SHP77 treated with DMSO at 0.1 percent for 48 hours (cell line): ENCODE measurements at regions not wholly inside any gene's neighbourhood (a gene's known extent, or its start where the extent isn't known, plus 50 kb on each side); places are given as distances from the start of the nearest gene placed in this dataset.
A peak's percentile ranks its signal among the peaks of the same experiment; 100 is the strongest.

Source experiments
- DNase-seq: peaks from one replicate; lab custom pipeline; 2025; lab: John Stamatoyannopoulos, UW

DNA sequence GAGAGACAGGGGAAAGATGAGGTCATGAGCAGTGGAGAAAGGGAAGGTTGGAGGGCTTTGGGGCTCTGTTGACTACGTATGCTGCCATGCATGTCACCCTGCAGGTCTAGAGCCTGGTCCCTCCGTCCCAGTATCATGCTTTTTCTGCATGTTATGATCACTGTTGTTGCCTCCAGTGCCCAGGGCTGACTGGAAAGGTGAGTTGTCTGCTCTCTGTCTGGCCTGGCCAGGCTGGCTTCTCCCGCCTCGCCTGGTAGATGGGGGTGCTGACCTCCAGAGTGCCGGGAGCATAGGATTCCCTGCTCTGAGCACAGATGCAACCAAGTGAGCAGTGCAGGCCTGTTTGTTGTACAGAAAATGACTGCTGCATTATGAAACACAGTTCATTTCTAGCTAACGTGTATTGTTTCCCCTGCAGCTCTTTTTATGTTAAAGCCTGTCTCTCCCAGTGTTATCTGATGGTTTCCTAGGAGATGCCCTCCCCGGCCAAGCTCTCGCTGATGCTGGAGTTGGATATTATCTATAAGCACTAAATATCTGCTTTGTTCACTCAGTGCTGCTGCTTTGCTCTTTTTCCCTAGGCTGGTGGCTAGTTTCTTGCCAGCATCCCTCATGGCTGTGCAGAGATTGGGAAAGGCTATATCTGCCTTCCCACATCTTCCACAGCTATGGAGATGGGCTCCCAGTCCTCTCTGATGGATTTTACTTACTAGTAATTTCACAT is 158.2 kb downstream of the TDRD15 start:
- no peak for DNase-seq

DNA sequence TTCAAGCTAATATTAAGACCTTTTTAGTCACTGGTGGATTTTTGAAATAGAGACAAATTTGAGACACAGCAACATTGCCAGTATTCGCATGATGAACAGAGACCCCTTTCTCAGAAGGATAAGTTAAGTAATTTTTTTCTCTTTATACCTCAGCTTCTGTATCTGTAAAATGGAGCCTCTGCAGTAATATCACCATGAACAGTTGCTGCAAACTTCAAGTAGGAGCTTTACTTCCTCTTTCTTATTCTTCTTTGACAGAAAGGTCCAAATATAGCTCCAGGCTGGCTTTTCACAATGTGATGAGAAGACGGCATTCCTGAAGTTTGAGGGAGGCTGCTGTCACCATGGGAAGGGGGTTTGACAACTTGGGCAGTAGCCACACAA is 158.7 kb downstream of the TDRD15 start:
- DNase-seq: no peak

DNA sequence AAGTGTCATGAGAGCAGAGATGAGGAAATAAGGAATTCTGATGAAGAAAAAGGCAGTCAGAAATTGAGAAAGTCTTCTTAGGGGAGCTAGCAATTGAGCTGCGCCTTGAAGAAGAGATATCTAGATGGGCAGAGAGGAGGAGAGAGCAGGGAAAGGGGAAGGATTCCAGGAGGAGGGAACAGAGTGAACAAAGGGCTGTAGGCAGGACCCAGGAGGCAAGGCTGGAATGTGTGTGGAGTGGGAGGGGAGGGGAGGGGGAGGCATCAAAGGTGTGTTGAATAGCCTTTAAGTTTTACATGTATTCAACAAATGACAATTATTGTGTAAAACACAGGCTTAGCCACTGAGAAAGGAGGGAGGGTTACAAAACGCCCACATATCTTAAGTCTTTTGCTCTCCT is 164.5 kb downstream of the TDRD15 start:
- DNase-seq: no peak

DNA sequence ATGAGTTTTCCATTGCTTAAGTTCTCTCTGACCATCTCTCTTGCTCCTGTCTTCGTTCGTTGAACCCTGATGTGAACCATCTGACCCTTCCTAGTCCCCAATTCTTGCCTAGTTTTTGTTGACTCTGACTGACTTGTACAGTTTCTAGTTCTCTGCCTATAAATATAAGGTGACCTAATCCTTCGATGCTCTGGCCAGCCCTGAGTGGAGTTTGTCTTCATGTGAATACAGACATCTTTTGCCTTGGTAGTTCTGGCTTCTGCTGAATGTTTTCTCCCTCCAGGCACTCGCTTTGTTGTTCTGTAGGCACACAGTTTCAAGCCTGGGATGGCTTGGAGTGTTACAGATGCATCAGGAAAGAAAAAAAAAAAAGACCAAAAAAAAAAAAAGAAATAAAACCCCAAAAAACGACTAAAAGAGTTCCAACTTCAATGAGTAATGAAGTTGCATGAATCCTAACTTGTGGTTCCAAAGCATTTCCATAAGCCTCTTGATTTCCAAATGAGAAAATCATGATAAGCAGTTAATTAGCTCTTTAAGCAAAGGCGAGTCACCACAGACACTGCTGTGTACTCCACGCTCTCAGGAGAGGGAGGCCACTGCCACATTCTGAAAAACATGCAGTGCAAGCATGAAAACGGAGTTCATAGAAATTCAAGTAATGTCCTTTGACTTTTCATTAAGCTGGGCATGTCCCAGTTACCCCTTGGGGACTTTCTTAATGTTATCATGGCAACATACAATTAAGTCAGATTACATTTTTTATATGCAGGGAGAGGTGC is 165.2 kb downstream of the TDRD15 start:
- no peak for DNase-seq

DNA sequence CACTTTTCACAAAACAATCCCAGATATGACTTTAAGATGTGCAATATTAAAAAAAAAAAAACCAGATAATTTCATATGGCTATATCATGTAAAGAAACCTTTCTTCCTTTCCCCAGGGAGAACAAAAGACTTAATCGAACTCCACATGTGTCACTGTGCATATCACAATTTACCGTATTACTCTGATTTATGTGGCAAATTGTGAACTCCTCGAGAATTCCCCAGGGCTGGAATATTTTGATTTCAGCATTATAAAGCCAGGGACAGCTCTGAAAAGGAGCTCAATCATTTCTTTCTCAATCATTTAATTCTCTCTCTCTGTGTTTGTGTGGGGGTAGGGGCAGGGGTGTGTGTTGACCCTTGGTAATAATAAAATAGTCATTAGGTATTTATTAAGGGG is 165.8 kb downstream of the TDRD15 start:
- no peak for DNase-seq

DNA sequence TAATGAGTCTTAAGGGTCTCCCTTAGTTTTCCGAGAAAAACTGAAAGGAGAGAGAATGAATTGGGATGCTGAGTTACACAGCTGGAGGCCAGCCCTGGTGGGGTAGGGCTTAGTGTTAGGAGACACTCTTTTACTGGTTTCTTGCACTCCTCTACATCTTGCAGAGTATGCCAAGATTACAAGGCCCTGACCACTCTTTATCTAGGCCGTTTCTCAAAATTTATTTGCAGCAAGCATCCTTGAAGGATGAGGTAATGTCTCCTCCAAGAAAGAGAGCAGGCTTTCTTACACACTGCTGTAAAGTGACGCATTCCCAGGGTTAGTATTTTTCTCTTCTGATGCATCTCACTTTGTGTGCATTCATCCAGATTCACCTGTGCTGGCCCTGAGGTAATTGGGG is 166.2 kb downstream of the TDRD15 start:
- DNase-seq: no peak

DNA sequence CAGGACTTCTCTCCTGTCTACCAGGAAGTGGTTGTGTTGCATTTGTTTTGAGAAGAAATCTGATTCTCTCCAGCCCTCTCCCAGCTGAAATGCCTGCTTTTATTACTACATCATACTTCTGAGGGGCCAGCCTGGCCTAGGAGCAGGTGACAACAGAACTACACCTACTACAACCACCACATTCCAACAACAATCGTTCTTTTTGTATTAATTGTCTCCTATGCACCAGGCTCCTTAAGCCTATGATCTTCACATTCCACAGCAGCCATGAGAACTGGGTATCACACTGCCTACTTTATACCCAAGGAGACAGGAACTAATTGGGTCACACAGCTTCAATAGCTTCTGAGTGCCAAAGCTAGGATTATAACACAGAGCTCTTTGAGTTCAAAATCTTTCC is 167.7 kb downstream of the TDRD15 start:
- no peak for DNase-seq

DNA sequence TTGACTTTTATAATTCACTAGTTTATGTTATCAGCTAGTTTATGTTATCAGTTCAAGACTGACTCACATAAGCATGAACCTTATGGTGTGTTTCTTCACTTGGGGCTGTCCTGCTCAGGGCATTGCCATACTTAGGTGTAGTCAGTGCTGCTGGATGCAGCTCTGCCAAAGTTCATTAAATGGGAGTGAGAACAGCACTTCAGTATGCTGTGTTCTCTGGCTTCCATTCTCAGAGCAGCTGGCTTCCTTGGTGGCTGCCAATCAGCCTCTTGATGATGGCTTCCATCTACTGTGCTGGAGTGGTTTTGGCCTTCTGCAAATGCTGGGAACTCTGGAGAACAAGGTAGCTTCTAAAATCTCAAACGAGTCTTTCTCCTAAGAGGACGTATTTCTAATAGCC is 170.7 kb downstream of the TDRD15 start:
- DNase-seq: no peak

DNA sequence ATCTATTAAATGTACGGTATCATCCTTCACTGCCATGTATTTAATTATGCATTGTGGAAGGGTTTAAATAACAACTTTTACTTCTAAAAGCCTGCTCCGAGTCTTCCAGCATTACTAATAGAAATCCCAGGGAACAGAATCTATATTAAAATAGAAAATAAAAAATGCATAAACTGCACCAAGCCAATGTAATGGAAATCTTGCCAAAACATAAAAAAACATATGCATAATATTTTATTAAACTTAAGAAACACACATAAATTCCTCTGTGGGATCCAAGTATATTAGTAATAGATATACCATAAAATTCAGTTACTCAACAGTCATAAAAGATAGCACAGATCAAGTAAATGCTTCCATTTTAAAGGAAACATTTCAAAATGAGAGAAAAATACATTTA is 175.6 kb downstream of the TDRD15 start:
- no peak for DNase-seq

DNA sequence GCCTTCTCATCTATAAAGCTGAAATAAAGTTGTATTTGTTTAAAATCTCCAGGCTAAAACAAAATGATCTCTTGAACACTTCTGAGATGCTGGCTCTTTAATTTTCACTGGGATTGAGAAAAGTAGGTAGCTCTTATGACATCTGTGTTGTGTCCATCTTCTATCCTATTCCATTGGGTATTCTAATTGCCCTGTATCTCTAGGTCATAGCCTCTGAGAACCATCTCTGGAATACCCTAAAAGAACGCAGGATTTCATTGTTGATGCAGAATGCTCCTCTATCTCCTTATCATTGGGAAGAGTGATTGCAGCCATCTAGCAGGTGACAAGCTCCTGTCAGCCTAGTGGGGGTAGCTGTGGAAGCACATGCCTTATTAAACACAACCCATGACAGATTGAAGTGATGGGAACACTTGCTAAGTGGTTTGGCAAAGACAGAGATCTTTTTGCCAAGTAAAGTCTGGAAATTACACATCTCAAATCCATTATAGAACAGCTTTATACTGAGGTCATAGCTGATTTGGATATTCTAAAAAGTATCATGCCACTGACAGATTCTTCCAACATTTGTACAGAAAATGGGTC is 178.2 kb downstream of the TDRD15 start:
- no peak for DNase-seq

DNA sequence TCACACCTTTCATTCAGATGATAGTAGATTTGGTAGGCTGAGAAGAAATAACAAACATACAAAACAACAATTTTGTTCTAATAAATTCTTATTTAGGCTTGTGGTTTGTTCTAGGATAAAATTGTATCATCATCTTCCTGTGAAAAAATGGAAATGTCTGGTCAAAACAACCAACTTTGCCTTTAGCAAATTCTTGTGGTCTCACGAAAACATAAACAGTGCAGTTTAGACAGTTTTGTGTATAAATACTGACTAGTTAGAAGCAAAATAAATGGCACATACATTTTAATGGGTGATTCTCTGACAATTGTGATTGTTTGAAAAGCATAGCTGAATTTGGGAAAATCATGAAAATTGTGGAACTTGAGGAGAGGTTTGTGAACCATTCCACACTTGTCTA is 180.1 kb downstream of the TDRD15 start:
- no peak for DNase-seq

DNA sequence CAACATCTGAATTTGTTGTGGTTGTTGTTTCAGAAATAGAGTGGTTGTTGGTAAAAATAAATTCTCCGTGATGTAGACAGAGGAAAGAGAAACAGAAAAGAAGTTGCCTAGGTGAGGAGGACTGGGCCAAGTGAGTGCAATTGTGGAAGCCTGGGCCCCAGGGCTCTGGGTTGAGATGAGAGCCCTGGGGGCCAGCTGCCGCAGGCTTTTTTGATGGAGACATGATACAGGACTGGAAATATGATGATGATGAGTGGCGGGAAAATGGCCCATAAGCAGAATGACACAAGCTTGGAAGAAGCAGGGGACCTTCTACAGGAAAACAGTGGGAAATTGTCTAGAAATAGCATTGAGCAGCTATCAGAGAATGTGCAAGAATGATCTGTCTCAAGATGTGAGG is 181.8 kb downstream of the TDRD15 start:
- DNase-seq: no peak

DNA sequence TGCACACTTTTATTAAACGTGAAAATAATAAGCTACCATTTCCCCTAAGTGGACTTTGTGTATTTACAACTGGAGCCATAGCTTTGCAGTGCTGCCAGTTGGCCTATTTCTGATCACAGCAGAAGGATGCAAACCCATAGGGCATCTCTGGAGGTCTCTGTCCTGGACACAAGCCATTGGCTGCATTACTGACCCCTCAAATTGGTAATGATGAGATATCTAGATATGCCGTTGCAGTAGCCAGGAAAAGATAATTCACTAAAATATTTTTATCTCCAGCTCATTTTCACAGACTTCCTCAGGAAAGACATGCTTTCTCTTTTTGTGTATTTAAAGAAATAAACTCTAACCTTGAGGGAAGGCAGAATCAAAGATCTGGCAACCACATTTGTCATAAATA is 182.5 kb downstream of the TDRD15 start:
- DNase-seq: no peak

DNA sequence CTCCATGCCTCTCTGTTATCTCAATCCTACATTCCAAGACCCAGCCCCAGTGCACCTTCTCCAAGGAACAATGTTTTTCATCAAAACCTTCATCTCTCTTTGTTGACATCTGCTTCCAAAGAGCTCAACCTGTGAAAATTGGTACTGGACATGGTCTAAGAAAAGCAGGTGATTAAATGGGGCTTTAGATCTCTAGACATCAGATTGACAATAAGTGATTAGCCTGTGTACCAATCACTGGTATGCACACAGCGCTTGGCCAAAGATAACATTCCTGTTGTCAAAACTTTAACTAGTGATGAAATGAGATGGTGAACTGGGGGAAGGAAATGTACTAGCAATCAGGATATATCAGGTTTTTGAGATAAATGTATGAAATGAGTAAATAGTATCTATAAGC is 183.3 kb downstream of the TDRD15 start:
- no peak for DNase-seq

DNA sequence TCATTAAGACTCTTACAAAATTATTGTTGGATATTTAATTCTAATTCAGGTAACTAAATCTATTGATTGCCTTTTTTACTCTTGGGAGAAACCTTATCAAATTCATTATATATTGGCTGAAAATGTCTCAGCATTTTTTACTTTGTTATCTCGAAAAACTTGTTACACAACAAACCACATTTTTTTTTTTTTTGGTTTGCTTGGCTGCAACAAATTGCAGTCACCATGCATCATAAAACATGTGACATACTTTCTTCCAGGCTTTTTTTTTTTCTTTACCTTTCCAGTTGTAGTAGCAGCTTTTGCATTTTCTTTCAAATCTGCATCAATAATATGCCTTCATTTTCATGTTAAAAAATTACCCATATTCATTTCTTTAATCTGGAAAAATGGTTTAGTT is 186.7 kb downstream of the TDRD15 start:
- DNase-seq: no peak

DNA sequence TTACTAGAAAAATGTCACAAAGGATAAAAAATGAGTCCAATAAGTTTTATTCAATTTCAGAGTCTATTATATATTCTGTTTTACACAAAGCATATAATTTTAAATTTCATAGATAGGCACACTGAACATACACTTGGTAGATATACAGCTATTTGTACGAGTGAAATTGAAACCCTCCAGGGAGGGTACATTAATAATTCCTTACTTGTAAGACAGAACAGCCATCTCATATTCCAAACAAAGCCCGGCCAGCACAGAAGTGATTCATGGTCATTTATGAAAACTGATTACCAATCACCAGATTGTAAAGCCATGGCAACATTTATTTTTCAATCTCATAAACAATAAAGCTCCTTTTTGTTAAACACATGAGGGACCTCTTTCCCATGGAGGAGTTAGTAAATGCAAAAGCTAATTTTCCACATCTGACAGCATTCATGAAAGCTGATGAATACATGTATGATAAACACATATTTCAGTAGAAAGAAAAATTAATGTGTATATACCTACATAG is 190.6 kb downstream of the TDRD15 start:
- DNase-seq: no peak

DNA sequence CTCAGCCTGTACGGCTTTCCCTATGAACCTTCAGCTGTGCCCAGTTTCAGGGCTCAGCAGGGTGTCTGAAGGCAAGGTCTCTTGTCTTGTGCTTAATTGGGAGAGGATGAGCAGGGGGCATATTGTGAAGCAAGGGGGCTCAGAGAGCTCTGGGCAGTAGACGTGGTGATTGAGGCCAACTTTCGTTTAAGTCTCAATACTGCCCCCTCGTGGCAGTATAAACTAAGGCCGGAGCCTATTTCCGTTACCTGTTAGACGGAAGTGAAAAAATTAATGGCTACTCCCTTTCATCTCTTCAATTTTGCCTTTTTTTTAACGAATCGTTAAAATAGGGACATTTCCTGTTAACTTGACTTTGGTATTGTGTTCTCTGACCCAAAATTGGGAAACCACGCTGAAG is 193.4 kb downstream of the TDRD15 start:
- DNase-seq: peak; percentile 35

DNA sequence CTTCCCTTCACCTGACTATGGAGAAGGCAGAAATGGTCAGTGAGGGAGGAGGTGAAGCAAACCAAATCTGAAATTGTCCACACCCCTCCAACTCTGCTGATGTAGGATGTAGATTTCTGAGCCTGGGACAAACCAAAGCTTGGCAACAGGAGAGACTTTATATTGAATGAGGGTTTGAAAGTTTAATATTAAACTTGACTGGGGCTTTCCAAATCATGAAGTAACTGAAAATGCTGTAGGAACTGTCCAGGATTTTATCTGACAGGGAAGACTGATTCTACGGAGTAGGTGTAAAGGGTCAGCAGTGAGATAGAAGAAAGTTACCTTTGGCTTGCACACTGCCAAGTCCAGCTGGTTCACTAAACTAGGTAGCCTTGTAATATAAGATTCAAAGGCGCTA is 194.5 kb downstream of the TDRD15 start:
- no peak for DNase-seq

DNA sequence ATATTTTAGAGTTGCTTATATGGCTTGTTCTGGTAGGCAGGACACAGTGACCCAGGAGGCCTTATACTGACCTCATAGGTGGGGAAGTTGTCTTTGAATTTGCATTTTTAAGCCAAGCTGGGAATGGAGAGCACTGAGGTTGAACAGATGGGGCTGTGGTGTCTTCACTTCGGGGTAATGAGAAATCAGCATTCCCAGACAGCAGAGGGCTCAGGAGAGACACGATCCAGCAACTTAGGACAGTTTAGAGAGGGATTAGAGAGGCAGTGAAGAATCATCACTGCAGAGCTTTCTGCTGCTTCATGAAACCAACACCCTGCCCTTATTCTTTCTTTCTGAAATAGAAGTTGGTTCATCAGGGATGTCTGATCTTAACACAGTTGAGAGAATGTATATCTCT is 202.4 kb downstream of the TDRD15 start:
- DNase-seq: no peak

DNA sequence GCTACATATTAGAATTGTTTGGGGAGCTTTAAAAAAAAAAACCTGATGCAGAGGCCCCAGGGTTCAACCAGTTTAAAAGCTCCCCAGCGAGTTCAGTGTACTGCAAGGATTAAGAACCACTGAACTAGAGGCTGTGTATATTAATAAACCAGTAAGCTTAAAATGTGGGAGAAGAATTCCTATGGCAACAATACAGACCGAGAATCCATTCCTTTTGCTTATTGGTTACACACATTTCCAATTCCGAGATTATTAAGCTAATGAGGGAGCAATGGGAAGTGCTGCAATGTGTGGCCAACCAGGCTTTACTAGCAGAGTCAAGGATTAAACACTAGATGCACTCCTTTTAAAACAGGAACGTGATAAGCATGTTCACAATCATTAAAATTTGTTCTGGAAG is 204.4 kb downstream of the TDRD15 start:
- no peak for DNase-seq

DNA sequence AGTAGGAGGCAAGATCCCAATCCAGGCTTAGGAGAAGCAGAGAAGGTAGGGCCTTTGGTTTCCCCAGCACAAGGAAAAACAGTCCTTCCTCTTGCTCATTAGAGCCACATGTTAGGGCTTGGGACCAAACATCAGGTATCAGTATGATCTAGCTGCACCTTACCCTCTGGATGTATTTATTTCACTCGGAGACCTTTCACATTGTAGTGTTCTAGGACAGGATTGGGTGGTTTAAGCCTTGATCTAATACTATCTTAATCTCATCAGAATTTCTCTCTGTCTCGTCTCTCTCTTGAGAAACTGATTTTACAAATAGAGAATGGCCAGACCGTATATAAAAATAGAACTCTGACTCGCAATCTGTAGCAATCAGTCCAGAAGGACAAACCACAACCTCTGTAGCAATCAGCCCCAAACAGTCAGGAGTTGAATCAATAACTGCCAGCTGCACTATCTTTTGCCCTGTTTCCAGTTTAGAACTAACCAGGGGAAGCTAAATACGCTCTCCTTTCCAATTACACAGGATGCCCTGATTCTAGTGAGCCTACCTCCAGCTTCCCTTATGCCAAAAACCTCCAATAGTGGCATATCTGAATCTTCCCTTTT is 207.1 kb downstream of the TDRD15 start:
- DNase-seq: no peak

DNA sequence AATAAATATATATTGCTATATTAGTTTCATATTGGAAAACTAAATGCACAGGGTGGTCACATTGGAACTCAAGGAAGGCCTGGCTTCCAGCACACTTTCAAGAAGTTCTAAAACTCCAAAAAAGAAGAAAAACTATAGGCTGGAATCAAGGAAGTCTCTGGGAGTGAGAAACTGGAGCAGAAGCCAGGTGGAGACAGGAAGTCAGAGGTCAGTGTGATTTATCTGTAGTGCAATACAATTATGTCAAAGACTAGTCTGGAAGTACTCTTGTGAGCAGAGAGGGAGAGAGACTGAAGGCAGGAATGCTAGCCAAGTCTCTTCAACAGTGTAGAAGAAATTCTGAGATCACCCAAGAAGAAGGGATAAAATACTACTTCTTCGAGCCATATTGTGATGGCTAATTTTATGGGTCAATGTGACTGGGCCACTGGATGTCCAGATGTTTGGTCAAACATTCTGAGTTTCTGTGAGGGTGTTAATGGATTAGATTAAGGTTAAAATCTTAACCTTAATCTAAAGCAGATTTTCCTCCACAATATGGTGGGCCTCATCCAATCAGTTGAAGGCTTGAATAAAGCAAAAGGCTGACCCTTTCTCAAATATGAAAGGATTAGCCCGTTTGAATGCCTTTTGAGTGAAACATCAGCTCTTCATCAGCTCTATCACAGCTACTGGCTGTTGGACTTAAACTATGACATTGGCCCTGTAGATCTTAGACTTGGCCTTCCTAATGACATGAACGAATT is 208.0 kb downstream of the TDRD15 start:
- DNase-seq: no peak
